Hepatocyte (in vitro differentiated cells): ENCODE measurements at regions not wholly inside any gene's neighbourhood (a gene's known extent, or its start where the extent isn't known, plus 50 kb on each side); places are given as distances from the start of the nearest gene placed in this dataset.

Source experiments
- CTCF ChIP-seq: fragments of 200-600 bp; sonication (generic); IDR thresholded peaks from 2 replicates; pipeline ENCODE4 v1.5.1; 2016; ENCODE audit warnings: antibody characterized with exemption, mild to moderate bottlenecking; ENCODE audit not compliant: poor library complexity
- EZH2 ChIP-seq: fragments of 200-600 bp; sonication (generic); IDR thresholded peaks from 2 replicates; pipeline ENCODE4 v1.6.1; 2016; ENCODE audit warnings: antibody characterized with exemption, mild to moderate bottlenecking, borderline replicate concordance

DNA sequence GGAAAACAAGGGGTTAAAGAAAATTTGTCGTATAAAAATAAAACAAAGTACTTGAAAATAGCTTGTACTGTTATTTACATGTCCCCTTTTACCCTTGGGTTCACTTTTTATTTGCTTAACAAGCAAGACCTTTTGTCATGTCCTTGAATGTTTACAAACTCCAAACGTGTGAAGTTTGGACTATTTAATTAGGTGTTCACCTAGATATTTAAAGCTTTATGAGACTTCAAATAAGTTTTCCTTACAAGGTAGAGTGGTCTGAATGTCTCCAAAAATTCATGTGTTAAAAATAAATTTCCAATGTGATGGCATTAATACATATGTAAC, 242.0 kb upstream of the TTC14 start:
- TF ChIP-seq CTCF (no peak), EZH2 (no peak)
